Muscle layer of duodenum (tissue), 2 donors: ENCODE measurements at regions not wholly inside any gene's neighbourhood (a gene's known extent, or its start where the extent isn't known, plus 50 kb on each side); places are given as distances from the start of the nearest gene placed in this dataset.

ENCODE experiments used
- H3K27ac ChIP-seq: one replicate; pipeline ENCODE4 v1.7.0; 2013; ENCODE audit warnings: mild to moderate bottlenecking, low read length
- H3K27me3 ChIP-seq: one replicate; pipeline ENCODE4 v1.7.0; 2013; ENCODE audit warnings: low read depth, mild to moderate bottlenecking, control low read depth, low read length
- H3K36me3 ChIP-seq, 2 donors: one replicate each; pipeline ENCODE4 v1.7.0; 2013; ENCODE audit warnings: low read length in 2 of 2, control low read depth in 1 of 2, mild to moderate bottlenecking in 1 of 2; ENCODE audit not compliant: insufficient read depth in 2 of 2, control insufficient read depth in 1 of 2
- H3K4me1 ChIP-seq, 2 donors: one replicate each; pipeline ENCODE4 v1.7.0; 2013; ENCODE audit warnings: low read length in 2 of 2, mild to moderate bottlenecking in 2 of 2, control low read depth in 1 of 2, moderate library complexity in 1 of 2; ENCODE audit not compliant: insufficient read depth in 2 of 2, control insufficient read depth in 1 of 2
- H3K4me3 ChIP-seq, 2 donors: one replicate each; pipeline ENCODE4 v1.7.0; 2013; ENCODE audit warnings: low read length in 2 of 2, low read depth in 1 of 2, mild to moderate bottlenecking in 1 of 2
- H3K9me3 ChIP-seq, 2 donors: one replicate each; pipeline ENCODE4 v1.7.0; 2013; ENCODE audit warnings: low read length in 2 of 2, control low read depth in 1 of 2, mild to moderate bottlenecking in 1 of 2; ENCODE audit not compliant: control insufficient read depth in 1 of 2
- donor health status: healthy.

DNA sequence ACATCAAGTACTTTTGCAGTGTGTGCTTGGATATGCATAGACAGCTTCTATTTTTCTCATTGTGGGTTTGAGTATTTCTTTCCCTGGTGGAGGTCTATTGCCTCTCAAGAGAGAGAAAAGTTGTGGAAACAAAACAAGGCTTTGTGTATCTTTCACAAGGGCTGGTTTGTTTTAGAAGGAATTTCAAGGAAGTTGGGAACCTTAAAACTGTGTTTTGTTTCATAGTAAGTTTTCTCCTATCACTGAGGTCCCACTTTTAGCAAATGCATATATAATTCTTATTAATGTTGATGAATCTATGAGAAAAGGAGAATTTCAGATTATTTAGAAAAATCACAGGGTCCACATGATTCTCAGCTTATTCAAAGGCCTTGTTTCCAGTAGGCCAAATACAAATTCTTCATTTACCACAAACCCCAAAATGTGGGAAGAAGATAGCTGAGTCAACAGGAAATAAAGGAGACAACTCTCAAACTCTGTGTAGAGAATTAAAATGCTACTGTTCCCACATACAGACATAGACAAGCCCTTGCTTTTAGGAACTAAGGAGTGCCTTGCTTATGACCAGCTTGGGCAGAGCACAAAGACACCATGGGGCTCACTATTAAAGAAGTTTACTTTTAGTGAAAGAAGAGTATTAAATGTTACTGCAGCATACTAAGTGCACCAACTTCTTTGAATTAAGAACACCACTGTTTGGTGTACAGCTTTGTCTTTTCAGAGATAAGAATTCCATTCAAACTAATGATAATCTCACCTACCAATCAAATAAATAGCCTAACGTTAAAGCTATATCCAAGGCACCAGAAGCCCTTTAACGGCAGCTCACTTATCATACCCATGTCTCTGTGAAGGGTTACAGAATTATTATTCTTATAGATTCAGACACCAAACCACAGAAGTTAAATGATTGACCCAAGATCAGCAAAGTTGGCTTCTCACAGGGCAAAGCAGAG lies 177.4 kb upstream of the LEF1 start:
- Histone ChIP-seq H3K4me1 (no peaks in the 10 kb centered on the region), H3K9me3 (no peaks in the 10 kb centered on the region), H3K27me3 (no peaks in the 10 kb centered on the region), H3K4me3 (no peak overlapping the region), H3K27ac (no peak overlapping the region), H3K36me3 (no peaks in the 10 kb centered on the region)

- no peak overlapping the region for H3K27ac ChIP-seq
These were observed 173.7 kb upstream of the LEF1 start for GRCh38 chr4:108342325-108342970.

DNA sequence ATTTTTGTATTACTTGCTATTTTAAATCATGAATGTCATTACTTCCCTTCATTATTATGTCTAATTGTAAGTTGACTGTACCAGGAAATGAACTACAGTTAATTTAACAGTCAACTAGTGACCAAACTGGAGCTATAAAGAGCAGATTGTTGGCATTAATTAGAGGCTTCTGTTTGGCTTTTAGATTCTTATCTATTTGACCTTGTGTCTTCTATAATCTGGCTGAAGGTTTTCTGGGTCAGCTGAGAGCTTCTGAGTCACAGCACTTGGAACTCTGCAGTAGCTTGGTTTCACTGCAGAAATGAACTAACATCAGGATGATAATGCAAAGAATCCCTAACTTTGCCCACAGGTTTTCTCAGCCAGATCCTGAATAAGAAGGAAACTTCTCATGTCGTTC lies 169.2 kb upstream of the LEF1 start:
- H3K36me3 ChIP-seq, result no peaks in the 10 kb centered on the region
- H3K4me1 ChIP-seq, result no peaks in the 10 kb centered on the region
- H3K4me3 ChIP-seq, result no peak overlapping the region
- H3K27me3 ChIP-seq, result no peaks in the 10 kb centered on the region
- H3K27ac ChIP-seq, result no peak overlapping the region
- H3K9me3 ChIP-seq, result no peaks in the 10 kb centered on the region

More at GRCh38 chr4:108342325-108342970, 173.7 kb upstream of the LEF1 start:
- no peaks in the 10 kb centered on the region for H3K36me3 ChIP-seq
- no peaks in the 10 kb centered on the region for H3K4me1 ChIP-seq
- H3K4me3 ChIP-seq, result no peak overlapping the region
- H3K9me3 ChIP-seq, result no peaks in the 10 kb centered on the region
- no peaks in the 10 kb centered on the region for H3K27me3 ChIP-seq

DNA sequence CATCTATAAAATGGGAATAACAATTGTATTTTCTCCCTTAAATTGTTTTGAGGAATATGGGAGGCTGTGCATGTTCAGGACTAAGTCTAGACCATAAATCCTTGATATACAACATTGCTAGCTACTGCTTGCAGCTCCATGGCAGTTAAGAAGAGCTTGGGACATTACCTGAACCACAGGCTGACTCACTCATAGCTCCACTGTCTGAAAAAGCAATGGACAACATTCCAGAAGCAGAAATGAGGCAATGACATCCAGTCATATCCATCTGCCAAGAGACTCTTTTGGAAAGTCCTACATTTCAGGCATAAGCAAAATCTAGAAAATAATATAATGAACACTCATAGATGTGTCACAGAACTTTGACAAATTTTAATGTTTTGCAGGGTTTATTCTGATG lies 167.3 kb upstream of the LEF1 start:
- no peaks in the 10 kb centered on the region for H3K4me1 ChIP-seq
- no peak overlapping the region for H3K27ac ChIP-seq
- no peaks in the 10 kb centered on the region for H3K36me3 ChIP-seq
- H3K9me3 ChIP-seq, result no peaks in the 10 kb centered on the region
- H3K27me3 ChIP-seq, result no peaks in the 10 kb centered on the region
- H3K4me3 ChIP-seq, result no peak overlapping the region

DNA sequence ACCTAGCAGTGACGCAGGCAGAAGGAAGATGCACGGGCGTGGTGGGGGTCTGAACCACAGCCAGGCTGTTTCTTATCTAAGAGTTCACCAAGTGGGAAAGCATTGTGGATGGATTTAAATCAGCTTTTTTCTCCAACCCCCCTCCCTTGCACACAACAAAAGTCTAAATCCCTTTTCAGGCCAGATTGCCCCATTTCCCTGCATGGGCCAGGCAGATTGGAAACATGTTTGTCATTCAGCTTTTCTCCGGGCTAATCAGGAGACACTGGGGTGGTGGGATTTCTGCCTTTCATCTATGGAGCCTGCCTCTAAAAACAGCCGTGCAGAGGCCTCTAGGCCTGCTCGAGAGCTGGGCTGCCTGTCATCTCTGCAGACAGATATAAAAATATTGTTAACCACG lies 166.3 kb upstream of the LEF1 start:
- H3K9me3 ChIP-seq, result no peaks in the 10 kb centered on the region
- no peak overlapping the region for H3K27ac ChIP-seq
- H3K36me3 ChIP-seq, result no peaks in the 10 kb centered on the region
- H3K27me3 ChIP-seq, result no peaks in the 10 kb centered on the region
- no peaks in the 10 kb centered on the region for H3K4me1 ChIP-seq
- no peak overlapping the region for H3K4me3 ChIP-seq

- Histone ChIP-seq H3K4me3 (no peak overlapping the region), H3K4me1 (no peaks in the 10 kb centered on the region), H3K9me3 (no peaks in the 10 kb centered on the region), H3K27ac (no peak overlapping the region), H3K27me3 (no peaks in the 10 kb centered on the region), H3K36me3 (no peaks in the 10 kb centered on the region)
These were observed 165.3 kb upstream of the LEF1 start for GRCh38 chr4:108334031-108334430.

DNA sequence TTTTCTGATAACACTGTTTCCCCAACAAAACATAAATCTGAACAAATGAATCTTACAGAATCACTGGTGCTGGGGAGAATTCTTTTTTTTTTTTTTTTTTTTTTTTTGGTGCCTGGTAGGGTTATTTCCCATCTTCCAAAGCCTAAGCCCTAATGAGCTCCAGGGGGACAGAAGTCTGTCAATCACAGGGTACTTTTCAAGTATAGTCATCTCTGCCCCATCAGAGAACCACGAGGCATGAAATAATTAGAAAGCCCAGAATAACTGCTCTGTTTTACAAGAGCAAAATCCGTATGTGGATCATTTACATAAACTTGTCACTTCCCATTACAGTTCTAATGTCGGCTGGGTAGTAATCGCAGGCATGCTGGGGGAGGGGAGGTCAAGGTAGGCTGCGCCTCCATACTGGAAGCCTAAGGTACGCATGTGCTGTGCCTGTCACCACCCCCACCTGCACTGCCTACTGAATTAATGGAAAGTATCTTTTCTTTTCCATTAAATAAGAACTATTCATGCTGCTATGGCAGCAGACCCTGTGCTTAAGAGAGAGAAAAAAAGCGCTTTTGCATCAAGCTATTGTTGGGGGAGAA lies 164.7 kb upstream of the LEF1 start:
- Histone ChIP-seq H3K4me3 (no peak overlapping the region), H3K27ac (no peak overlapping the region), H3K4me1 (no peaks in the 10 kb centered on the region), H3K9me3 (no peaks in the 10 kb centered on the region), H3K27me3 (no peaks in the 10 kb centered on the region), H3K36me3 (no peaks in the 10 kb centered on the region)

- Histone ChIP-seq H3K27me3 (no peaks in the 10 kb centered on the region), H3K9me3 (no peaks in the 10 kb centered on the region), H3K4me3 (no peak overlapping the region), H3K36me3 (no peaks in the 10 kb centered on the region), H3K27ac (no peak overlapping the region), H3K4me1 (no peaks in the 10 kb centered on the region)
These were observed 163.3 kb upstream of the LEF1 start for GRCh38 chr4:108331905-108332632.

GRCh38 chr4:108328383-108328732 lies 159.6 kb upstream of the LEF1 start:
- Histone ChIP-seq H3K9me3 (no peaks in the 10 kb centered on the region), H3K4me1 (no peaks in the 10 kb centered on the region), H3K27ac (no peak overlapping the region), H3K27me3 (no peaks in the 10 kb centered on the region), H3K4me3 (no peak overlapping the region), H3K36me3 (no peaks in the 10 kb centered on the region)

DNA sequence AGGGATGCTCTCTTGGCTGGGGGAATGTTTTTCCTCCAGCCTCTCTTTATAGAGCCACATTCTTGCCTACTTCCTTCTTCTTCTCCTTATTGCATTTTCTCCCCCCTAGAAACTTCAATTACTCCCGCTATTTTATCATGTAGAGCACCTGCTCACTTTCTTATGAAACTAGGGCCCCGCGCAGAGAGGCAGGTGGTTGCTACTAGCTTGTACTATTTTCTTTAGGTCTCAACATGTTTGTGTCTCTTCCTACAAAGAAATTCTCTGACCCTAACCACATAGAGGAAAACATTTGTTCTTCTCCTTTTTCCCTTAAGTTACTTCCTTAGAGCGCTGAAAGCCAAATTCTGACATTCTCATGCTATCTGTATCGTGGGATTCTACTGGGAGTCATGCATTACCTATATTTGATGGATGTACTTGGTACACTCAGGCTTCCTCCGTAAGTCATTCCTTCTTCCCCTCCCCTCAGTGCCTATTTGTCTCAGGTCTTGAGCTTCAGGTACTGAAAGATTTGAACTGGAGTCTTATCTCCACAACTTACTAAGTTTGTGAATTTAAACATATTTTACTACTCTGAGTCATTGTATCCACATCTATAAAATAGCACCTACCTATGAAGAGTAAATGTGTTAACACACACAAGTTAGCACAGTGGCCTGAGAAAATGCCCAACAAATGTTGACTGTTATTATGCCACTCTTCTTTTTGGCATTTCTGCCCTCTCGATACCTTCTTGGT lies 159.1 kb upstream of the LEF1 start:
- no peaks in the 10 kb centered on the region for H3K4me1 ChIP-seq
- H3K27ac ChIP-seq, result no peak overlapping the region
- no peak overlapping the region for H3K4me3 ChIP-seq
- H3K36me3 ChIP-seq, result no peaks in the 10 kb centered on the region
- H3K27me3 ChIP-seq, result no peaks in the 10 kb centered on the region
- H3K9me3 ChIP-seq, result no peaks in the 10 kb centered on the region
